Activated CD4-positive, alpha-beta T cell treated with anti-CD3 and anti-CD28 coated beads, Interleukin-2, amount 10 ng/mL, durations not matched to agents 24 days and 14 days (primary cell): ENCODE measurements at regions not wholly inside any gene's neighbourhood (a gene's known extent, or its start where the extent isn't known, plus 50 kb on each side); places are given as distances from the start of the nearest gene placed in this dataset.

ENCODE experiments used
- DNase-seq: peaks from one replicate; pipeline ENCODE4 v3.0.0; 2022
- H3K27ac Mint-ChIP-seq: one replicate; pipeline ENCODE4 v1.8.0; 2022; ENCODE audit warnings: mild to moderate bottlenecking, mixed read lengths
- H3K27me3 Mint-ChIP-seq: one replicate; pipeline ENCODE4 v1.8.0; 2022; ENCODE audit warnings: mixed read lengths
- H3K36me3 Mint-ChIP-seq: one replicate; pipeline ENCODE4 v1.8.0; 2022; ENCODE audit warnings: low read depth, mild to moderate bottlenecking, mixed read lengths
- H3K4me1 Mint-ChIP-seq: one replicate; pipeline ENCODE4 v1.8.0; 2021; ENCODE audit warnings: mixed read lengths
- H3K4me3 Mint-ChIP-seq: one replicate; pipeline ENCODE4 v1.8.0; 2022; ENCODE audit warnings: mild to moderate bottlenecking, moderate library complexity, mixed read lengths
- H3K9me3 Mint-ChIP-seq: one replicate; pipeline ENCODE4 v1.8.0; 2021; ENCODE audit warnings: mixed read lengths
- intact Hi-C: fragments of 100-400 bp; cut with micrococcal nuclease; formaldehyde crosslinking; loops from one replicate; pipeline ENCODE4 v1.15.1; 2023

DNA sequence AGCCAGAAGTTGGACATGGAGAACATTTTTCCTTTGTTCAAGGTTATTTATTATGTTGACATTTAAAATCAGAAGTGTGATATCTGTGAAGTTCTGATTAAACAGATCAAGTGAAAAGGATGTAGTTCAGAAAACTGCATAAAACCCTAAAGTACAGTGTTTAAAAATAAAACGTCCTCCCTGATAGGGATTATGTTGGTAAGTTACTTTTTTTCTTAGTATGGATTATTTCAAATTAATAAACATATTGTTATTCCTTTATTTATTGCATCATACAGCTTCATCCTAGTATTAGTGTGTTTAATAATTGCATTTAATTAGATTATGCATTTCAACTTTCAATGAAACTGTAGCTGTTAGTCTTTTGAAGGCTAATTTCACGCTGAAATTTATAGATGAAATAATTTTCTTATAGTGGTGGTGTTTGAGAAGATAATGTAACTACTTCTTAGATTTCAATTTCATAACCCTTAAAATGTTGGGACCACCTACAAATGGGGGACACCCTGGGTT lies 157.9 kb upstream of the DMRT1 start:
- intact Hi-C loops = no loop called here
- no peaks in the 10 kb centered on the region for H3K4me1 Mint-ChIP-seq
- no peaks in the 10 kb centered on the region for H3K9me3 Mint-ChIP-seq
- peaks cover 12% of the 10 kb centered on the region for H3K27me3 Mint-ChIP-seq
- no peak overlapping the region for H3K27ac Mint-ChIP-seq
- H3K36me3 Mint-ChIP-seq = no peaks in the 10 kb centered on the region
- no peak overlapping the region for H3K4me3 Mint-ChIP-seq
- DNase-seq = no peak

DNA sequence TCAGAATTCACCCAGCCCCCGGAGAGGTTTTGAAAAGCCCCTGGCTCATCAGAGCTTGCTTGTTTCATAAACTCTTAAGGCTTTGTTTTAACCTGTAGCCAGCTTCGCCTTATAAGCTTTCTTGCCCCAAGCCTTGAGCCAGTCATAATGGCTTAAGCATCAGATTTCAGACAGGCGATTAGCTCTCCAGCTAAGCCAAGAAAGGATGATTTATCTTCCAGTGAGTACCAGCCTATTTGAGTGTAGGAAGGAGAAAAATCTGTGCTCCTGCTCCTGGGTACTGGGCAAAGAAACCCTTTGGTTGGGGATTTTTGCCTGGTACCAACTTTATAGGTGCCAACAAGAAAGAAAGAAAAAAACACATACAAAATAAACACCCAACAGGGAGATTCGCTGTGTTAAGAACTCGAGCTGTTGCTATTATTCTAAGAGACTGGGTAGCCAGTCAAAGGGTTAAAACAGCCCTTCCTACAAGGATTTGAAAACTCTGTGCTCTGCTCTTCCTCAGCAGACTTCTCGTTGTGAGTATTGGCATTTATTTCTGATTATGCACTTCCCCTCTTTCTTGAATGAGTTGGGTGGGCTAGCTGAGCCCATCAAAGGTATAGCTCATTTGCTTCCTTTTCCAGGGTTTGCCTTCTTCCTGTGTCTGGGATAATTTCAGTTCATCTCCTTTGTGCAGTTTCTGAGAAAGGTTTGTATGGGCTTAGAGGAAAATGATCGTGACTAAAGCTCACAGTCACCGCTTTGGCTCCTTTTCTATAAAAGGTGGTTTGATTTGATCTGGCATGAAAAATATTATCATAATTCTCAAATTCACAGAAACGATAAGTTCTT lies 157.2 kb upstream of the DMRT1 start:
- no peaks in the 10 kb centered on the region for H3K9me3 Mint-ChIP-seq
- no peak overlapping the region for H3K27ac Mint-ChIP-seq
- H3K36me3 Mint-ChIP-seq = no peaks in the 10 kb centered on the region
- peaks cover 12% of the 10 kb centered on the region for H3K27me3 Mint-ChIP-seq
- H3K4me1 Mint-ChIP-seq = no peaks in the 10 kb centered on the region
- H3K4me3 Mint-ChIP-seq = no peak overlapping the region
- intact Hi-C loops = no loop called here
- DNase-seq = no peak

DNA sequence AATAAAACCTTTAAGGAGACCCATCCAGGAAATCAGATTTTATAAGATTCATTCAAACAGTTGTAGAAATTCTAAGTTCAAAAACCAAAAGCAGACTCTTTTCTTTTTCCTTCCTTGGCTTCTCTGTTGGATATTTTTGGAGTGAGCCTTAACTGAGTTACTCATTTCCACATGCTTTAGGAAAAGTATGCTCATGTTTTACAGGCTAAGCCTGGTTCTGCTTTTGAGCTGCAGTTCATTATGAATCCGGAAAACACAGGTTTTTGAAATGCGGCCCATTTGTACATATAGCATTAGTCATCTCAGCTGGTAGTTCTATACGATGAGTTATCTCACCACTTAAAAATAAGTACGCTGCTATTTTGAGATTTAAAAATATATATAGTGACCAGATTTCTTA lies 156.6 kb upstream of the DMRT1 start:
- no peaks in the 10 kb centered on the region for H3K9me3 Mint-ChIP-seq
- H3K4me3 Mint-ChIP-seq = no peak overlapping the region
- no peaks in the 10 kb centered on the region for H3K36me3 Mint-ChIP-seq
- intact Hi-C loops = no loop called here
- H3K4me1 Mint-ChIP-seq = no peaks in the 10 kb centered on the region
- DNase-seq = no peak
- peaks cover 12% of the 10 kb centered on the region for H3K27me3 Mint-ChIP-seq
- no peak overlapping the region for H3K27ac Mint-ChIP-seq

- Mint-ChIP-seq H3K4me1 (no peaks in the 10 kb centered on the region), H3K9me3 (no peaks in the 10 kb centered on the region), H3K27me3 (peaks cover 10% of the 10 kb centered on the region), H3K36me3 (no peaks in the 10 kb centered on the region), H3K4me3 (no peak overlapping the region), H3K27ac (no peak overlapping the region)
- intact Hi-C loops = no loop called here
- DNase-seq = no peak
These were observed 155.1 kb upstream of the DMRT1 start for GRCh38 chr9:686321-686813.

- DNase-seq = no peak
- Mint-ChIP-seq H3K27me3 (peaks cover 10% of the 10 kb centered on the region), H3K9me3 (no peaks in the 10 kb centered on the region), H3K36me3 (no peaks in the 10 kb centered on the region), H3K27ac (no peak overlapping the region), H3K4me3 (no peak overlapping the region), H3K4me1 (no peaks in the 10 kb centered on the region)
- intact Hi-C loops = no loop called here
These were observed 154.3 kb upstream of the DMRT1 start for GRCh38 chr9:687034-687785.

DNA sequence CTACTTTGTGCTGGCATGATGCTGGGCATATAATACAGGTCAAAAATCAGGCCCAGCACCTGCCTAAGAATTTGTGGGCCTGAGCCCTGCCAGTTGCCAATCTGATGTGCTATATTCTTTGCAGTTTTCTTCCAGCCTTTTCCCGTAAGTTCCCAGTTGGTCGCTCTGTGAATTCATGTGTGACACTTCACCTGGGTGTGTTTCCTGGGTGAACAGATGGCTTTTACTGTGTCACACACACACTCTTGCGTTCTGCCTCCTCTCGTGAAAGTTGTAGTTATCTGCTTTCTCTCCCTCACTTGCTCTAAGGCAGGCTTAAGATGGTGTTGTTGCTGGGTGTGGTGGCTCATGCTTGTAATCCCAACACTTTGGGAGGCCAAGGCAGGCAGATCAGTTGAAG lies 153.5 kb upstream of the DMRT1 start:
- Mint-ChIP-seq H3K27ac (no peak overlapping the region), H3K27me3 (peaks cover 6% of the 10 kb centered on the region), H3K9me3 (no peaks in the 10 kb centered on the region), H3K36me3 (no peaks in the 10 kb centered on the region), H3K4me1 (no peaks in the 10 kb centered on the region), H3K4me3 (no peak overlapping the region)
- DNase-seq = no peak
- intact Hi-C loops = no loop called here

DNA sequence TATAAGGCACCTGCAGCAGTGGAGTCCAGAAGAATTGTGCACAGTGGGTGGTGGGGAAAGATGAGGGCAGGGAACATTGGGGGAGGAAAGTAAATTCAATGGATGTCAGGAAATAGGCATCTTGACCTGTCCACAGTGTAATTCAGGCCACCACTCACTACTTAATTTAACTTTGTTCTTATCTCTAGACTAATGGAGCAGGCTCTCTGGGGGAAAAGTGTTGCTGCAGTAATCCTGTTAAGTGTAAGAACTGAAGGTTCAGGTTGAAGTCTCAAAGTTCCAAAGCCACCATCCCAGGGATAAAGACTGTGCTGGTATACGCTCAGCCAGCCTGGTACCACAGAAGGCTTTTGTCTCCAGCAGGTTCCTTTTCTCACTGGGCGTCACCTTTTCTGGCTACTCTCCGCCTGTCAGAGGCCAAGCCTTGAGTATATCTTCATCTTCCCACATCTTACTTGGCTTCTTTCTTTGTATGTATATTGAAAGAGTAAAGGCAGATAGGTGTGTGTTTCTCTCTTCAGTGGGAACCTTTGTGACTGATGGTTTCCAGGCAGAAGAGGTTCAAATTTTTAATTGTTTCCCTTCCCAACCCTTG lies 150.9 kb upstream of the DMRT1 start:
- Mint-ChIP-seq H3K9me3 (no peaks in the 10 kb centered on the region), H3K4me1 (peaks cover 4% of the 10 kb centered on the region), H3K36me3 (no peaks in the 10 kb centered on the region), H3K27ac (no peak overlapping the region), H3K4me3 (no peak overlapping the region), H3K27me3 (peaks cover 3% of the 10 kb centered on the region)
- intact Hi-C loops = no loop called here
- DNase-seq = no peak

DNA sequence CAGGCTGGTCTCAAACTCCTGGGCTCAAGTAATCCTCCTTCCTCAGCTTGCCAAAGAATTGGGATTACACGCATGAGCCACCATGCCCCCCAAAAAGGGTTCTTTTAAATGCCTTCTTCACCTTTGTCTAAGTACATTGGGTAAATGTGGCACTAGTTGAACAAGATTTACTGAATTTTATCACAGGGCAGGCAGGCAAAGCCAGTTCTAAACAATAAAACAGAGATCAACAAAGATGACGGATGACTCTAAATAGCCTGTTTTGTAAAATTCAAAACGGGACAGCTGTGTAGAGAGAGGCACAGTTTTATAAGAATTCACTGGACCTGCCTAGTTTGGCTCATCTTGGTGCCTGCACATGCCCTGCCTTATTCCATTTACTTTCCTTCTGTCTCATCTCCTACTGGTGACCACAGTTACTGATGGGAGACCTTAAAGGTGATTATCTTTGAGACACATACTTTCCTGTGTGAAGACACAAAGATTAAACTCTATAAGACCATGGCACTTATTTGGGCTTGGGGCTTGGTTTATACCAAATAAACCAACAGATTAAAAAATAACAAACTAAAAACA lies 149.6 kb upstream of the DMRT1 start:
- DNase-seq = no peak
- intact Hi-C loops = no loop called here
- Mint-ChIP-seq H3K9me3 (no peaks in the 10 kb centered on the region), H3K4me3 (no peak overlapping the region), H3K27me3 (peaks cover 3% of the 10 kb centered on the region), H3K36me3 (no peaks in the 10 kb centered on the region), H3K4me1 (peaks cover 4% of the 10 kb centered on the region), H3K27ac (no peak overlapping the region)

- peaks cover 3% of the 10 kb centered on the region for H3K27me3 Mint-ChIP-seq
- H3K9me3 Mint-ChIP-seq = no peaks in the 10 kb centered on the region
- peaks cover 4% of the 10 kb centered on the region for H3K4me1 Mint-ChIP-seq
- no peak for DNase-seq
- no peak overlapping the region for H3K4me3 Mint-ChIP-seq
- intact Hi-C loops = no loop called here
- no peak overlapping the region for H3K27ac Mint-ChIP-seq
- H3K36me3 Mint-ChIP-seq = no peaks in the 10 kb centered on the region
These were observed 148.8 kb upstream of the DMRT1 start for GRCh38 chr9:692636-693129.

- H3K27ac Mint-ChIP-seq = no peak overlapping the region
- DNase-seq = no peak
- H3K9me3 Mint-ChIP-seq = no peaks in the 10 kb centered on the region
- intact Hi-C loops = no loop called here
- no peaks in the 10 kb centered on the region for H3K36me3 Mint-ChIP-seq
- peaks cover 4% of the 10 kb centered on the region for H3K4me1 Mint-ChIP-seq
- peaks cover 3% of the 10 kb centered on the region for H3K27me3 Mint-ChIP-seq
- no peak overlapping the region for H3K4me3 Mint-ChIP-seq
These were observed 148.1 kb upstream of the DMRT1 start for GRCh38 chr9:693201-694091.

DNA sequence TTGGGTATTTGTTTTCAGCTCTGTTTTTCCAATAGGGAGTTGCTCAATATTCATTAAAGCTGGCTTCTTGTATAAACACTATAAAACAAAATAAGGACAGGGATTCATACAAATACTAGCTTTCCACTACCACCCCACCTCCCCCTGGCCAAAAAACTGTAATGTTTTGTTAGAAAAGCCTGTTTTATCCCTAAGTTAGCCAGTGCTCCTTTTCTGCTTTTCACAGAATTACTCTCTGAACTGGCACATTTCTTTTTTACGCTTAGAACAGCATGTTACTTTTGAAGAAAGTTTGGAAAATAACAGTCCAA lies 147.4 kb upstream of the DMRT1 start:
- peaks cover 4% of the 10 kb centered on the region for H3K4me1 Mint-ChIP-seq
- no peak overlapping the region for H3K27ac Mint-ChIP-seq
- no peaks in the 10 kb centered on the region for H3K36me3 Mint-ChIP-seq
- peaks cover 6% of the 10 kb centered on the region for H3K27me3 Mint-ChIP-seq
- no peaks in the 10 kb centered on the region for H3K9me3 Mint-ChIP-seq
- intact Hi-C loops = no loop called here
- no peak for DNase-seq
- H3K4me3 Mint-ChIP-seq = no peak overlapping the region

GRCh38 chr9:694403-695154 lies 146.9 kb upstream of the DMRT1 start:
- no peak overlapping the region for H3K4me3 Mint-ChIP-seq
- intact Hi-C loops = no loop called here

More at GRCh38 chr9:694403-695154, 146.9 kb upstream of the DMRT1 start:
- H3K9me3 Mint-ChIP-seq = no peaks in the 10 kb centered on the region
- DNase-seq = no peak
- H3K27ac Mint-ChIP-seq = no peak overlapping the region
- H3K36me3 Mint-ChIP-seq = no peaks in the 10 kb centered on the region
- peaks cover 4% of the 10 kb centered on the region for H3K4me1 Mint-ChIP-seq
- peaks cover 10% of the 10 kb centered on the region for H3K27me3 Mint-ChIP-seq
